ENCODE measurements at regions not wholly inside any gene's neighbourhood (a gene's known extent, or its start where the extent isn't known, plus 50 kb on each side); places are given as distances from the start of the nearest gene placed in this dataset.

GRCh38 chr3:13206799-13207577 is 133.8 kb upstream of the IQSEC1 start:
- no peak overlapping the region for H3K27ac Mint-ChIP-seq

More at GRCh38 chr3:13206799-13207577, 133.8 kb upstream of the IQSEC1 start:
- H3K4me3 ChIP-seq = no peak overlapping the region
- Mint-ChIP-seq H3K27me3 (ENCODE audit: insufficient read depth, low read depth, poor library complexity) (peaks cover 7% of the 10 kb centered on the region), H3K4me1 (peaks cover 9% of the 10 kb centered on the region; the same call in 1 of the 3 replicates), H3K36me3 (ENCODE audit: low read depth) (no peaks in the 10 kb centered on the region; the same call in 2 of the 3 replicates), H3K9me3 (no peaks in the 10 kb centered on the region; the same call in 2 of the 3 replicates), H3K4me3 (no peak overlapping the region)
- H3K9me2 ChIP-seq (ENCODE audit: insufficient read depth) = no peaks in the 10 kb centered on the region
- TF ChIP-seq CTCF (conservative IDR thresholded peaks at IDR 0.05; ENCODE audit: low read depth in 2 of 2) (no peak), EZH2 (IDR thresholded peaks at IDR 0.05; ENCODE audit: low read depth, unreplicated experiment) (no peak), ETS1 (IDR thresholded peaks at IDR 0.05) (no peak), ZNF462 (CRISPR knock-in tag; IDR thresholded peaks at IDR 0.05) (no peak), REST (IDR thresholded peaks at IDR 0.05; ENCODE audit: unreplicated experiment) (no peak)
- H2AFZ ChIP-seq = no peak overlapping the region
- ATAC-seq = no peak
- no peak overlapping the region for H3K4me2 ChIP-seq
- no peaks in the 10 kb centered on the region for H3K4me1 ChIP-seq (ENCODE audit: insufficient read depth)
- no peaks in the 10 kb centered on the region for H3K27me3 ChIP-seq (ENCODE audit: insufficient read depth)
- no peak overlapping the region for H3K27ac ChIP-seq (ENCODE audit: low read depth)
- H3F3A ChIP-seq (replicated peaks; ENCODE audit: low read depth) = no peaks in the 10 kb centered on the region
- H3K79me2 ChIP-seq (replicated peaks; ENCODE audit: insufficient read depth) = no peaks in the 10 kb centered on the region
- no peaks in the 10 kb centered on the region for H3K36me3 ChIP-seq (ENCODE audit: insufficient read depth)
- H4K20me1 ChIP-seq (replicated peaks; ENCODE audit: insufficient read depth) = no peaks in the 10 kb centered on the region
- DNase-seq (ENCODE audit: low spot score) = no peak
